PC-3 (cell line): ENCODE measurements at regions not wholly inside any gene's neighbourhood (a gene's known extent, or its start where the extent isn't known, plus 50 kb on each side); places are given as distances from the start of the nearest gene placed in this dataset.

Source experiments
- ATAC-seq: fragments of 200-7000 bp; cut with Tn5 transposase; 2 replicates; pipeline ENCODE4 v1.9.1; 2020; ENCODE audit warnings: mild to moderate bottlenecking, moderate library complexity
- BruUV-seq: library from RNA; stranded (reverse); fragments of 400-500 nt; replicated peaks from 2 replicates; lab custom pipeline; 2021; lab: Mats Ljungman, UMichigan
- CTCF ChIA-PET: fragments of 300-600 bp; sonication (Branson Sonifier 250); formaldehyde crosslinking; loops from one replicate; lab custom pipeline; 2022; ENCODE audit warnings: antibody characterized with exemption; lab: Charles Lee
- POLR2A ChIA-PET: fragments of 300-600 bp; sonication (Branson Sonifier 250); formaldehyde crosslinking; loops from one replicate; lab custom pipeline; 2022; ENCODE audit warnings: antibody characterized with exemption; ENCODE audit not compliant: unreplicated experiment; lab: Charles Lee
- DNase-seq: peaks from one replicate; pipeline ENCODE4 v3.0.0-alpha.2; 2015
- H2AFZ ChIP-seq: fragments of 300-600 bp; sonication (generic); 2 replicates; pipeline ENCODE4 v1.6.0; 2016; ENCODE audit warnings: antibody characterized with exemption, low read length
- H3F3A ChIP-seq: fragments of 300-600 bp; sonication (generic); one replicate; pipeline ENCODE4 v1.6.0; 2017; ENCODE audit warnings: antibody characterized with exemption, low read length, control low read depth, mild to moderate bottlenecking; ENCODE audit not compliant: unreplicated experiment
- H3K27ac ChIP-seq: fragments of 300-600 bp; sonication (generic); 2 replicates; pipeline ENCODE4 v1.5.1; 2016; ENCODE audit warnings: mild to moderate bottlenecking, low read length
- H3K27me3 ChIP-seq: fragments of 300-600 bp; sonication (generic); 2 replicates; pipeline ENCODE4 v1.6.1; 2016; ENCODE audit warnings: low read length, mixed read lengths
- H3K36me3 ChIP-seq: fragments of 300-600 bp; sonication (generic); 2 replicates; pipeline ENCODE4 v1.6.1; 2016; ENCODE audit warnings: low read depth, mixed run types, low read length, mixed read lengths
- H3K4me1 ChIP-seq: fragments of 300-600 bp; sonication (generic); 2 replicates; pipeline ENCODE4 v1.5.1; 2016; ENCODE audit warnings: low read length; ENCODE audit not compliant: insufficient read depth
- H3K4me2 ChIP-seq: fragments of 300-600 bp; sonication (generic); 2 replicates; pipeline ENCODE4 v1.6.0; 2016; ENCODE audit warnings: low read length
- H3K4me3 ChIP-seq: fragments of 300-600 bp; sonication (generic); 2 replicates; pipeline ENCODE4 v1.5.1; 2016; ENCODE audit warnings: mild to moderate bottlenecking, low read length, mixed read lengths
- H3K79me2 ChIP-seq: fragments of 300-600 bp; sonication (generic); 2 replicates; pipeline ENCODE4 v1.6.1; 2017; ENCODE audit warnings: low read length, mixed read lengths
- H3K9ac ChIP-seq: fragments of 300-600 bp; sonication (generic); 2 replicates; pipeline ENCODE4 v1.6.0; 2016; ENCODE audit warnings: mild to moderate bottlenecking, low read length
- H3K9me2 ChIP-seq: fragments of 300-600 bp; sonication (generic); replicated peaks from 2 replicates; pipeline ENCODE4 v1.6.1; 2016; ENCODE audit warnings: mixed run types, low read length, mixed read lengths
- H3K9me3 ChIP-seq: fragments of 300-600 bp; sonication (generic); 2 replicates; pipeline ENCODE4 v1.6.1; 2016; ENCODE audit warnings: low read length, mixed read lengths
- H4K20me1 ChIP-seq: fragments of 300-600 bp; sonication (generic); 2 replicates; pipeline ENCODE4 v1.6.1; 2016; ENCODE audit warnings: low read length, mixed read lengths
- CTCF ChIP-seq: fragments of 300-600 bp; sonication (generic); conservative IDR thresholded peaks from 2 replicates; pipeline ENCODE4 v1.5.1; 2017; ENCODE audit warnings: antibody characterized with exemption, low read depth, mild to moderate bottlenecking, low read length
- EZH2 ChIP-seq: fragments of 300-600 bp; sonication (generic); IDR thresholded peaks from one replicate; pipeline ENCODE4 v1.6.1; 2017; ENCODE audit warnings: antibody characterized with exemption, mild to moderate bottlenecking, low read length; ENCODE audit not compliant: unreplicated experiment
- EZH2phosphoT487 ChIP-seq: fragments of 300-600 bp; sonication (generic); IDR thresholded peaks from 2 replicates; pipeline ENCODE4 v1.6.1; 2018; ENCODE audit warnings: mild to moderate bottlenecking, antibody characterized with exemption, low read length, borderline replicate concordance
- intact Hi-C: fragments of 100-400 bp; cut with micrococcal nuclease; formaldehyde crosslinking; loops from 2 replicates; pipeline ENCODE4 v1.9.0; 2023

GRCh38 chr1:17984583-17984982 lies 123.0 kb upstream of the IGSF21 start:
- peak; percentile 32 for DNase-seq
- Histone ChIP-seq H3K79me2 (no peaks in the 10 kb centered on the region), H3F3A (no peaks in the 10 kb centered on the region), H3K4me3 (no peak overlapping the region), H3K4me1 (no peaks in the 10 kb centered on the region), H3K9ac (no peak overlapping the region), H3K27me3 (no peaks in the 10 kb centered on the region), H3K9me3 (no peaks in the 10 kb centered on the region), H4K20me1 (no peaks in the 10 kb centered on the region), H3K27ac (no peak overlapping the region), H3K36me3 (no peaks in the 10 kb centered on the region), H2AFZ (no peak overlapping the region), H3K4me2 (no peak overlapping the region), H3K9me2 (no peaks in the 10 kb centered on the region)
- TF ChIP-seq CTCF (peak; percentile 71), EZH2 (no peak)
- intact Hi-C loops: no loop called here
- no TSS peak for BruUV-seq
- ATAC-seq: no peak
- CTCF ChIA-PET: no interaction called here
- POLR2A ChIA-PET: no interaction called here

GRCh38 chr1:17986156-17986555 lies 121.4 kb upstream of the IGSF21 start:
- no peaks in the 10 kb centered on the region for H3K27me3 ChIP-seq

DNA sequence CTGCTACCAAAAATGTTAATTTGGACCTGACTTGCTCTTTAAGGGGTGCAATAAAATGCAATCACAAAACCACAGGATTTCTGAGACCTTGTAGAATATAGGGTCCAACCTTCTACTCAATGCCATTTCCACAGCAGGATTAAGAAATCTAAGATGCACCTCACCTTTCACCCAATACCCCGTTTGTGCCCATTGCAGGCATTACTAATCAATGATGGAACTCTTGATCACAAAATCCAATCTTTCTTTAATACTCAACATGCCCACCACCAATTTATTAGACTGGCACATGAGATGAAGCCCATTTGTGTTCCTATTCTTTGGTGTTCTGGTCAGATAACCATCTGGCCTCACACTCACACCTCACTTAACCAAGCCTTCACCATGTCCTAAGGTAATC lies 117.2 kb upstream of the IGSF21 start:
- Histone ChIP-seq H3K36me3 (no peaks in the 10 kb centered on the region), H3F3A (no peaks in the 10 kb centered on the region), H4K20me1 (no peaks in the 10 kb centered on the region), H3K4me3 (no peak overlapping the region), H3K9me2 (no peaks in the 10 kb centered on the region), H3K4me1 (no peaks in the 10 kb centered on the region), H2AFZ (no peak overlapping the region), H3K27ac (no peak overlapping the region), H3K79me2 (no peaks in the 10 kb centered on the region), H3K4me2 (no peak overlapping the region), H3K9me3 (no peaks in the 10 kb centered on the region), H3K9ac (no peak overlapping the region), H3K27me3 (0 out of 2 replicates have a peak, but pooled peaks cover 4% of the 10 kb centered on the region)
- TF ChIP-seq EZH2: no peak
- TF ChIP-seq EZH2phosphoT487: no peak
- TF ChIP-seq CTCF: no peak
- DNase-seq: no peak
- BruUV-seq: no TSS peak
- intact Hi-C loops: no loop called here
- ChIA-PET CTCF (no interaction called here), POLR2A (no interaction called here)
- no peak for ATAC-seq

More at GRCh38 chr1:17986156-17986555, 121.4 kb upstream of the IGSF21 start:
- H4K20me1 ChIP-seq: no peaks in the 10 kb centered on the region
- BruUV-seq: no TSS peak
- no peaks in the 10 kb centered on the region for H3K79me2 ChIP-seq
- no peaks in the 10 kb centered on the region for H3F3A ChIP-seq
- H3K9ac ChIP-seq: no peak overlapping the region
- ATAC-seq (no peak), DNase-seq (no peak)
- CTCF ChIA-PET: no interaction called here
- no peaks in the 10 kb centered on the region for H3K4me1 ChIP-seq
- no peaks in the 10 kb centered on the region for H3K9me2 ChIP-seq
- no peak overlapping the region for H2AFZ ChIP-seq
- intact Hi-C loops: no loop called here
- no peaks in the 10 kb centered on the region for H3K9me3 ChIP-seq
- H3K4me2 ChIP-seq: no peak overlapping the region
- TF ChIP-seq EZH2phosphoT487 (no peak), EZH2 (no peak), CTCF (no peak)
- H3K27ac ChIP-seq: no peak overlapping the region
- H3K4me3 ChIP-seq: no peak overlapping the region
- POLR2A ChIA-PET: no interaction called here
- no peaks in the 10 kb centered on the region for H3K36me3 ChIP-seq
